B cell (primary cell): ENCODE measurements at regions not wholly inside any gene's neighbourhood (a gene's known extent, or its start where the extent isn't known, plus 50 kb on each side); places are given as distances from the start of the nearest gene placed in this dataset.

Experiments
- CTCF ChIP-seq: fragments of 200-600 bp; IDR thresholded peaks from one replicate; pipeline ENCODE4 v1.8.0; 2022; ENCODE audit warnings: antibody characterized with exemption, mild to moderate bottlenecking
- EZH2 ChIP-seq: IDR thresholded peaks from 2 replicates; pipeline ENCODE4 v1.6.1; 2012; ENCODE audit warnings: borderline replicate concordance, low read depth, mild to moderate bottlenecking, moderate library complexity, low read length; ENCODE audit not compliant: insufficient read depth, poor library complexity, severe bottlenecking

GRCh38 chr4:27881705-27882104, 1021.1 kb downstream of the STIM2 start:
- no peak for TF ChIP-seq CTCF
- TF ChIP-seq EZH2 = no peak
